SK-N-SH (cell line): ENCODE measurements at regions not wholly inside any gene's neighbourhood (a gene's known extent, or its start where the extent isn't known, plus 50 kb on each side); places are given as distances from the start of the nearest gene placed in this dataset.

Source experiments
- CTCF ChIP-seq: fragments of 200-600 bp; sonication (generic); IDR thresholded peaks from 2 replicates; pipeline ENCODE4 v1.6.1; 2017; ENCODE audit warnings: antibody characterized with exemption, mild to moderate bottlenecking, moderate library complexity
- RAD21 ChIP-seq: IDR thresholded peaks from 2 replicates; pipeline ENCODE4 v1.6.1; 2012; ENCODE audit warnings: mild to moderate bottlenecking, low read length
- SMC3 ChIP-seq: IDR thresholded peaks from 2 replicates; pipeline ENCODE4 v1.6.1; 2012; ENCODE audit warnings: low read depth, low read length, improper control_type of control experiment
- YY1 ChIP-seq: IDR thresholded peaks from 2 replicates; pipeline ENCODE4 v1.4.0; 2012; ENCODE audit warnings: low read depth, mild to moderate bottlenecking

- TF ChIP-seq CTCF, result no peak
- no peak for TF ChIP-seq YY1
- no peak for TF ChIP-seq RAD21
- no peak for TF ChIP-seq SMC3
These were observed 78.2 kb upstream of the C4orf54 start for GRCh38 chr4:99735822-99736221.
